Activated naive CD4-positive, alpha-beta T cell treated with anti-CD3 and anti-CD28 coated beads for 36 hours (primary cell): ENCODE measurements at regions not wholly inside any gene's neighbourhood (a gene's known extent, or its start where the extent isn't known, plus 50 kb on each side); places are given as distances from the start of the nearest gene placed in this dataset.

Source experiments
- CTCF ChIA-PET: fragments of 350-600 bp; sonication (Branson Sonifier 250); formaldehyde crosslinking; loops from one replicate; lab custom pipeline; 2021; ENCODE audit warnings: antibody characterized with exemption; lab: Charles Lee
- DNase-seq: peaks from one replicate; pipeline ENCODE4 v3.0.0-alpha.2; 2020
- H3K27ac Mint-ChIP-seq: one replicate; pipeline ENCODE4 v1.8.0; 2021; ENCODE audit warnings: mild to moderate bottlenecking, mixed read lengths
- H3K27me3 Mint-ChIP-seq: one replicate; pipeline ENCODE4 v1.8.0; 2021; ENCODE audit warnings: low read depth, mixed read lengths
- H3K36me3 Mint-ChIP-seq: one replicate; pipeline ENCODE4 v1.8.0; 2021; ENCODE audit warnings: low read depth, mixed read lengths
- H3K4me1 Mint-ChIP-seq: one replicate; pipeline ENCODE4 v1.8.0; 2021; ENCODE audit warnings: low read depth, mixed read lengths
- H3K4me3 Mint-ChIP-seq: one replicate; pipeline ENCODE4 v1.8.0; 2021; ENCODE audit warnings: mild to moderate bottlenecking, moderate library complexity, mixed read lengths
- H3K9me3 Mint-ChIP-seq: one replicate; pipeline ENCODE4 v1.8.0; 2021; ENCODE audit warnings: mixed read lengths
- intact Hi-C: fragments of 100-400 bp; cut with micrococcal nuclease; formaldehyde crosslinking; loops from one replicate; pipeline ENCODE4 v1.15.1; 2023

- CTCF ChIA-PET: interaction anchor here (1.2 to 5.3 kb wide), 2 partner anchors 250 to 255 kb away, joined by 4 to 24 read pairs; no protein-coding TSS in a partner anchor
- Mint-ChIP-seq H3K36me3 (no peaks in the 10 kb centered on the region), H3K27ac (no peak overlapping the region), H3K27me3 (no peaks in the 10 kb centered on the region), H3K4me1 (no peaks in the 10 kb centered on the region), H3K4me3 (no peak overlapping the region), H3K9me3 (no peaks in the 10 kb centered on the region)
- no peak for DNase-seq
- intact Hi-C loops: no loop called here
Observed at GRCh38 chr21:17674106-17674505, 61.4 kb upstream of the BTG3 start.

DNA sequence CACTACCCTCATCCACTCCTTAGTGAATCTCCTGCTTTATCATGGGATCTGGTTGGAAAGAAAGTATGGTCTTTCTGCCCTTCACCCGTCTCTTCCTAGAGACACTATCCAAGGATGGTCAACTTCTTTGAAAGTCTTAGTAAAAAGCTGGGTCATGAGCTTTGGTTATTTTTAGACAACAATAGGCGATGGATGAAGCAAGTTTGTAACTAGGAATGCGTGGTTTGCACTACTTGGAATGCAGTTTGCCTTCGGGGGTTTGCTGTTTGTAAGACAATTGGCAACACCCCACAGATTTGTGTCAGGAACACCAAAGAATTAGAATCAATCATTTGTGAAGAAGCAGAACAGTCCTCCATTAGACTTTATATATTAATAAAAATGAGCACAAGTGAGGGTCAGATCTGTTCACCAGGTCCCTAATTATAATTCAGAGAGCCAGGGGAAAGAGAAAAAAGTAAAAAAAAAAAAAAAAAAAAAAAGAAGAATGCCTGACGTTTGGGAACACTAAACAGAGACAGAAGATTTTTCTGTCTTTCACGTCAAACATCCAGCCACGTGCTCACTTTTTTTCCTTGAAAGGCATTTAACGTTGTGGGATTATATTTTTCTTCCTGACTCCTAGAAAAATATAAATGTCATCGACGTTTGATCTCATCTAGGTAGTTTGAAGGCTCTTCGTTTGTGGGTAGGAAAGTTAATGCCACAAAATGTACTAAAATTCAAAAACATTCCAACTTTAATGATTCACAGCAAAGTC is 60.7 kb upstream of the BTG3 start:
- Mint-ChIP-seq H3K36me3 (no peaks in the 10 kb centered on the region), H3K27ac (no peak overlapping the region), H3K4me3 (no peak overlapping the region), H3K4me1 (no peaks in the 10 kb centered on the region), H3K27me3 (no peaks in the 10 kb centered on the region), H3K9me3 (no peaks in the 10 kb centered on the region)
- DNase-seq: no peak
- intact Hi-C loops: no loop called here
- CTCF ChIA-PET: interaction anchor here (1.2 to 5.3 kb wide), 2 partner anchors 251 to 256 kb away, joined by 4 to 24 read pairs; no protein-coding TSS in a partner anchor

GRCh38 chr21:17671733-17672132 is 59.0 kb upstream of the BTG3 start:
- CTCF ChIA-PET: interaction anchor here (1.0 to 5.3 kb wide), 2 partner anchors 252 to 262 kb away, joined by 3 to 24 read pairs; no protein-coding TSS in a partner anchor
- DNase-seq: no peak
- Mint-ChIP-seq H3K36me3 (no peaks in the 10 kb centered on the region), H3K27me3 (peaks cover 4% of the 10 kb centered on the region), H3K4me3 (no peak overlapping the region), H3K4me1 (no peaks in the 10 kb centered on the region), H3K27ac (no peak overlapping the region), H3K9me3 (no peaks in the 10 kb centered on the region)
- intact Hi-C loops: no loop called here

DNA sequence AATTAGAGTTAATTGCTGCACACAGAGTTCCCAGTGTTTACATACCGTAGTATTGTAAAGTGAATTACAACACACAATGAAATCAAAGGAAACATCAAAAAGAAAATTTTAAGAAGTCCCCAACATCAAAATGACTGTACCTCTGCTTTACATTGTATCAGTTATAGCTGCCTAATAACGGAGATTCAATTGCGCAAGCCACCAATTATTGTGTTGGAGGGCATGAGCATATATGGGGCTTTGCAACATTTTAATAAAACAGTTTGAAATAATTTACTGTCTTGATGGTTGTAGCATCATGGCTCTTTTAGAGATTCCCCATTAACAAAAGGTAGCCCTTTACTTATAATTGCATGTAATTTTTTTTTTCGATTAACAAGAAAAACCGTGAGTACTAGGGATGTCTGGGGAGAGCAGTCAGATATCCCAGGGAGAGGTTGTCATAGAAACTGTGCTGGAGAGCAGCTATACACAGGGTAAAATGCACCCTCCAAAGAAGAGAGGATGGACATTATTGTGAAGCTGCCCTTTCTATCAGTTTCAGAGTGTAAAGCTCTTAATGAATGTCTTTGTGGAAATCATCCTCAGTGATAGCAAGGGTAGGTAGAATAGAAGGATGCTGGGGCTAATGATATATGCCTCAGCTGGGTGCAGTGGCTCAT is 55.9 kb upstream of the BTG3 start:
- H3K4me1 Mint-ChIP-seq: peaks cover 3% of the 10 kb centered on the region
- DNase-seq: no peak
- intact Hi-C loops: no loop called here
- H3K4me3 Mint-ChIP-seq: no peak overlapping the region
- CTCF ChIA-PET: interaction anchor here (0.7 to 1.5 kb wide), 2 partner anchors 9 to 254 kb away, joined by 3 read pairs; no protein-coding TSS in a partner anchor
- H3K9me3 Mint-ChIP-seq: no peaks in the 10 kb centered on the region
- H3K27ac Mint-ChIP-seq: no peak overlapping the region
- H3K27me3 Mint-ChIP-seq: peaks cover 4% of the 10 kb centered on the region
- no peaks in the 10 kb centered on the region for H3K36me3 Mint-ChIP-seq

DNA sequence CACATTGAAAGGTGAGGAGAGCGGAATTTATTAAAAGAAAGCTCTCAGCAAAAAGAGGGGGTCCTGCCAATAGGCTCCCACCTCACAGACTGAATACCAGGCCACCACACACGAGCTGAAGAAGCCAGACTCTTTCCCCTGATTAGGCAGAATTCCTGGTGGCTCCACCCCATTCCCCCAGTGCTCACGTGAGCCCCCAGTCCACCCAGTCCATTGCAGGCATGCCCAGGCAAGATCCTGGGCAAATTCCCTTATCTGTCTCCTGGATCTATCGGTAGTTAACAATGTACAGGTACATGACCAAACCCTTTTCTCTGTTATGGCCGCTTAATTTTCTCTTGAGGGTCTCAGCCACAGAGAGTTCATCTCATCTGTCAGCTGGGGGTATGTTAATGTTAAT is 54.6 kb upstream of the BTG3 start:
- intact Hi-C loops: no loop called here
- CTCF ChIA-PET: interaction anchor here (0.6 kb wide), 1 partner anchor 646 kb away, joined by 3 read pairs; no protein-coding TSS in a partner anchor
- Mint-ChIP-seq H3K4me1 (peaks cover 3% of the 10 kb centered on the region), H3K36me3 (no peaks in the 10 kb centered on the region), H3K9me3 (no peaks in the 10 kb centered on the region), H3K27me3 (peaks cover 4% of the 10 kb centered on the region), H3K27ac (no peak overlapping the region), H3K4me3 (no peak overlapping the region)
- no peak for DNase-seq
